Activated T-helper 1 cell treated with anti-CD3 and anti-CD28 coated beads, Interleukin-12 subunit alpha, Interleukin-12 subunit beta, Interleukin-2, Interleukin-4 antibody, amounts not matched to agents 30 ng/mL and 10 ng/mL and 1 ng/mL, durations not matched to agents 14 hours and 24 hours and 36 hours (primary cell): ENCODE measurements at regions not wholly inside any gene's neighbourhood (a gene's known extent, or its start where the extent isn't known, plus 50 kb on each side); places are given as distances from the start of the nearest gene placed in this dataset.

Experiments
- DNase-seq: peaks from one replicate; pipeline ENCODE4 v3.0.0; 2021; ENCODE audit warnings: low spot score
- H3K27ac Mint-ChIP-seq: one replicate; pipeline ENCODE4 v1.8.0; 2021; ENCODE audit warnings: mild to moderate bottlenecking, mixed read lengths
- H3K27me3 Mint-ChIP-seq: one replicate; pipeline ENCODE4 v1.8.0; 2022; ENCODE audit warnings: mild to moderate bottlenecking, moderate library complexity, mixed read lengths; ENCODE audit not compliant: insufficient read depth
- H3K36me3 Mint-ChIP-seq: one replicate; pipeline ENCODE4 v1.8.0; 2021; ENCODE audit warnings: low read depth, mixed read lengths
- H3K4me1 Mint-ChIP-seq: one replicate; pipeline ENCODE4 v1.8.0; 2021; ENCODE audit warnings: low read depth, mixed read lengths
- H3K4me3 Mint-ChIP-seq: one replicate; pipeline ENCODE4 v1.8.0; 2021; ENCODE audit warnings: mild to moderate bottlenecking, moderate library complexity, mixed read lengths
- H3K9me3 Mint-ChIP-seq: one replicate; pipeline ENCODE4 v1.8.0; 2021; ENCODE audit warnings: mixed read lengths
- intact Hi-C: fragments of 100-400 bp; cut with micrococcal nuclease; formaldehyde crosslinking; loops from one replicate; pipeline ENCODE4 v1.15.1; 2024

DNA sequence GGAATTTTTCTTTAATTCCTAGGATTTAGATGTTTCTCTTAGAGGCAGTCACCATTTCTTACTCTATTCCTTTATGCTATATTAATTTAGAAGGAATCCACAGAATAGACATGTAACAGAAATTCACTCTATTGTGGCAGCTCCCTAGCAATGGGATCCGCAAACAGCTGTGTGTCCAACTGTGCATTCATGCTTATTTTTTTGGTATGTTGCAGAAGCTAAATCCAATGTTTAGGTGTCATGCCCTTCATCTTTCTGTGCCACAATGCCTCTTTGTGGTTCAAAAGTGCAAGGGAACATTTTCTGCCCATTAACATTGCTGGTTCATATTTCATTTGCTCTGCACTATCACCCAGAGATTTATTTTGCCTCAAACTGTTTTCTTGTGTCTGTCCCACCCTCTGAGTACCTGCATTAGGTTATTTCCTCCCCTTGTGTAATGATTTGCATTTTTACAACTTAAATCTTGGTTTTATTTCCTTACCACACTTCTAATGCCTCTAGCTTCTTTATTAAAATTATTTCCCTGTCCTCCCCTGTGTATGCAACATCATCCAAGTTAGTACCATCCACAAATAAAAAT is 816.5 kb downstream of the EFNA5 start:
- H3K4me3 Mint-ChIP-seq, result no peak overlapping the region
- no peak for DNase-seq
- intact Hi-C loops, result no loop called here
- H3K36me3 Mint-ChIP-seq, result no peaks in the 10 kb centered on the region
- no peaks in the 10 kb centered on the region for H3K9me3 Mint-ChIP-seq
- H3K4me1 Mint-ChIP-seq, result no peaks in the 10 kb centered on the region
- H3K27me3 Mint-ChIP-seq, result no peaks in the 10 kb centered on the region
- no peak overlapping the region for H3K27ac Mint-ChIP-seq

- intact Hi-C loops, result no loop called here
- Mint-ChIP-seq H3K4me3 (no peak overlapping the region), H3K4me1 (no peaks in the 10 kb centered on the region), H3K27me3 (no peaks in the 10 kb centered on the region), H3K27ac (no peak overlapping the region), H3K36me3 (no peaks in the 10 kb centered on the region), H3K9me3 (no peaks in the 10 kb centered on the region)
- DNase-seq, result no peak
Measured at GRCh38 chr5:106853266-106853665, 817.5 kb downstream of the EFNA5 start.

DNA sequence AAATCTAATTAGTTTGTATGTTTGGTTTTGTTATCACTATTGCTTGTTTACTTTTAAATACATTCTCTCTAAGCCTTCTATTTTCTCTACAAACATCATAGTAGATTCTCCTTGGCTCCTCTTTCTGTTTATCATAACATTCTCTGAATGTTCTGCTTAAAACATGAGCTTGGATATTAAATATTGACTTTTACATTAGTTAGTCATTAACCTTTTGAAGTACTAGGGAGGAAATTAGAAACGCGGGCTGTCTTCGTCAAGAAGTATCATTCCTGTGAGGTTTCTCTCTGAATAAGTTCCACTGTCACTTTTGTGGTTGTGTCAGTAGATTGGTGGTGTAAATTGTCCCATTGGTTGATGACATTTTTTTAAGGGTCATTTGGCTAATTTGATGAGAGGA is 821.5 kb downstream of the EFNA5 start:
- no peaks in the 10 kb centered on the region for H3K9me3 Mint-ChIP-seq
- H3K36me3 Mint-ChIP-seq, result no peaks in the 10 kb centered on the region
- no peaks in the 10 kb centered on the region for H3K4me1 Mint-ChIP-seq
- no peak overlapping the region for H3K4me3 Mint-ChIP-seq
- no peak for DNase-seq
- H3K27ac Mint-ChIP-seq, result no peak overlapping the region
- no peaks in the 10 kb centered on the region for H3K27me3 Mint-ChIP-seq
- intact Hi-C loops, result no loop called here

GRCh38 chr5:106843812-106844416 is 826.8 kb downstream of the EFNA5 start:
- Mint-ChIP-seq H3K36me3 (no peaks in the 10 kb centered on the region), H3K27me3 (no peaks in the 10 kb centered on the region), H3K9me3 (peaks cover 5% of the 10 kb centered on the region), H3K4me1 (no peaks in the 10 kb centered on the region), H3K4me3 (no peak overlapping the region), H3K27ac (no peak overlapping the region)
- intact Hi-C loops, result no loop called here
- DNase-seq, result no peak

GRCh38 chr5:106833517-106833916 is 837.2 kb downstream of the EFNA5 start:
- Mint-ChIP-seq H3K4me1 (no peaks in the 10 kb centered on the region), H3K27ac (no peak overlapping the region), H3K9me3 (no peaks in the 10 kb centered on the region), H3K27me3 (no peaks in the 10 kb centered on the region), H3K36me3 (no peaks in the 10 kb centered on the region), H3K4me3 (no peak overlapping the region)
- no peak for DNase-seq
- intact Hi-C loops, result no loop called here

DNA sequence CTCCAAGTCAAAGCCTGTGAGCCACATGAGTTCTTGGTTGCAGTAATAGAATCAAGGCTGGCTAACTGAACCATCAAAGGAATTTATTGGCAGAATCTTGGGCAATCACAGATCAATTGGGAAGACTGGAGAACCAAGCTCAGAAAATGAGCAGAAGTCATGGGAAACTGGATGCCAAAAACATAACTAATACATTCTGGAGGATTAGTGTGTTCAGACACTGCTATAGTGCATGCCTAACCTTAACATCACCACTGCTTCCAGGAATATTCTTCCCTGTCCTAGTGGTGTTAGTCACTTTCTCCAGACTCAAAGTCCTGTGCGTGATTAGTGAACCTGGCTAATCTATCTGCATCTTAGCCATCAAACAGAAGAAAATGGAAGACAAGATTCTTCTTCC is 843.7 kb downstream of the EFNA5 start:
- no peaks in the 10 kb centered on the region for H3K4me1 Mint-ChIP-seq
- DNase-seq, result no peak
- no peaks in the 10 kb centered on the region for H3K36me3 Mint-ChIP-seq
- H3K27me3 Mint-ChIP-seq, result no peaks in the 10 kb centered on the region
- H3K4me3 Mint-ChIP-seq, result no peak overlapping the region
- intact Hi-C loops, result no loop called here
- no peaks in the 10 kb centered on the region for H3K9me3 Mint-ChIP-seq
- H3K27ac Mint-ChIP-seq, result no peak overlapping the region

- no peak overlapping the region for H3K27ac Mint-ChIP-seq
- no peaks in the 10 kb centered on the region for H3K36me3 Mint-ChIP-seq
- no peak for DNase-seq
- H3K9me3 Mint-ChIP-seq, result no peaks in the 10 kb centered on the region
- intact Hi-C loops, result no loop called here
- H3K4me1 Mint-ChIP-seq, result no peaks in the 10 kb centered on the region
- no peak overlapping the region for H3K4me3 Mint-ChIP-seq
- H3K27me3 Mint-ChIP-seq, result no peaks in the 10 kb centered on the region
Measured at GRCh38 chr5:106825374-106825773, 845.4 kb downstream of the EFNA5 start.

DNA sequence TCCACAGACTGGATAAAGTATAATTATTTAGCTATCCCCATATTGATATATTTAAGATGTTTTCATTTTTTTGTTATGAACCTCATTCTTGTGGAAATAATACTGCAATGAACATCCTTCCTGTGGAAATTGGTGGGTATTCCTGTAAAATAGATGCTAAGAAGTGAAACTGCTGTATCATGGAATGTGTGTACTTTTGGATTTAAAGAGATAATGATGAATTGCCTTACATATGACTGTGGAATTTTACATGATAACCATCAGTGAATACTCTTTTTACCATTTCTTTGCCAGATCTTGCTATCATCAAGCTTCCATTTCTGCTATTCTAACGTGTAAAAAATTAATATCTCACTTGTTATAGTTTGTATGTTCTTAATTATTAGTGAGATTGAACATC is 847.9 kb downstream of the EFNA5 start:
- no peaks in the 10 kb centered on the region for H3K4me1 Mint-ChIP-seq
- intact Hi-C loops, result no loop called here
- no peaks in the 10 kb centered on the region for H3K36me3 Mint-ChIP-seq
- no peak overlapping the region for H3K4me3 Mint-ChIP-seq
- no peak for DNase-seq
- H3K9me3 Mint-ChIP-seq, result no peaks in the 10 kb centered on the region
- H3K27ac Mint-ChIP-seq, result no peak overlapping the region
- no peaks in the 10 kb centered on the region for H3K27me3 Mint-ChIP-seq

DNA sequence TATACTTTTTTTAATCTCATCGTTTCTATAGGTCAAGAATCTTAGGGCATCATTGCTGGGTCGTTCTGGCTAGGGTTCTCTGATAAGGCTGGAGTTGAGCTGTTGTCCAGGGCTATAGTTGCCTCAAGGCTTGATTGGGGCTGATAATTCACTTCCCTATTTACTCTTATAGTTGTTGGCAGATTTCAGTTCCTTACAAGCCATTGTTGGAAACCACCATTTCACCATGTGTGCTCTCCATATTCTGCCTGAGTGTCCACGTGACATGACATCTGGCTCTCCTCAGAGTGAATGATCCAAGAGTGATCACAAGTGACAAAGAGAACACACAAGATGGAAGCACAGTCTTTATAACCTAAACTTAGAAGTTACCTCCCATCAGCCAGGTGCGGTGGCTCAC is 852.2 kb downstream of the EFNA5 start:
- Mint-ChIP-seq H3K36me3 (no peaks in the 10 kb centered on the region), H3K9me3 (no peaks in the 10 kb centered on the region), H3K4me1 (no peaks in the 10 kb centered on the region), H3K27me3 (no peaks in the 10 kb centered on the region), H3K27ac (no peak overlapping the region), H3K4me3 (no peak overlapping the region)
- intact Hi-C loops, result no loop called here
- no peak for DNase-seq

- intact Hi-C loops, result no loop called here
- Mint-ChIP-seq H3K4me3 (no peak overlapping the region), H3K27me3 (no peaks in the 10 kb centered on the region), H3K4me1 (no peaks in the 10 kb centered on the region), H3K27ac (no peak overlapping the region), H3K36me3 (no peaks in the 10 kb centered on the region), H3K9me3 (no peaks in the 10 kb centered on the region)
- DNase-seq, result no peak
Measured at GRCh38 chr5:106814961-106815360, 855.8 kb downstream of the EFNA5 start.

GRCh38 chr5:106801554-106801953 is 869.2 kb downstream of the EFNA5 start:
- Mint-ChIP-seq H3K27me3 (no peaks in the 10 kb centered on the region), H3K4me3 (no peak overlapping the region), H3K4me1 (no peaks in the 10 kb centered on the region), H3K36me3 (no peaks in the 10 kb centered on the region), H3K9me3 (peaks cover 2% of the 10 kb centered on the region), H3K27ac (no peak overlapping the region)
- intact Hi-C loops, result no loop called here
- no peak for DNase-seq

- Mint-ChIP-seq H3K4me1 (no peaks in the 10 kb centered on the region), H3K9me3 (peaks cover 8% of the 10 kb centered on the region), H3K27me3 (no peaks in the 10 kb centered on the region), H3K27ac (no peak overlapping the region), H3K4me3 (no peak overlapping the region), H3K36me3 (no peaks in the 10 kb centered on the region)
- intact Hi-C loops, result no loop called here
- no peak for DNase-seq
Measured at GRCh38 chr5:106797996-106798395, 872.7 kb downstream of the EFNA5 start.

DNA sequence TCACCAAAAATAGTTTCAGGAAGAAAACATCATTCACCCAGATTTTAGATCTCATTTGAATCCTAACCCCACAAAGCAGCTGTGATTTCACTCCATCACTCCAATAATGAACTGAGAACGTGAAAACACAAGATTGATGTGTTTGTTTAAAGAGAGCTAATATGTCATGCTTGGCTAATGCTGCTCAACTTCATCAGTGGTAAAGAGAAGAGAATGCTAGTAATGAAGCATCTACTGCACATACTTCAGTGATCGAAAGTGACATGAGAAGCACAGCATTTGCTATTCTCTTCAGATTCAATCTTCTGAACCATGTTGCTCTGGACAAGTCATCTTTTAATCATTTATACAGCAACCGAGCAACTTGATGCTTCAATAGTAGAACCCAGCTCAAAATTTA is 874.7 kb downstream of the EFNA5 start:
- intact Hi-C loops, result no loop called here
- H3K27ac Mint-ChIP-seq, result no peak overlapping the region
- DNase-seq, result no peak
- no peaks in the 10 kb centered on the region for H3K4me1 Mint-ChIP-seq
- no peaks in the 10 kb centered on the region for H3K27me3 Mint-ChIP-seq
- H3K36me3 Mint-ChIP-seq, result no peaks in the 10 kb centered on the region
- peaks cover 8% of the 10 kb centered on the region for H3K9me3 Mint-ChIP-seq
- no peak overlapping the region for H3K4me3 Mint-ChIP-seq

GRCh38 chr5:106784846-106785245 is 885.9 kb downstream of the EFNA5 start:
- H3K9me3 Mint-ChIP-seq, result peaks cover 5% of the 10 kb centered on the region
- H3K4me1 Mint-ChIP-seq, result no peaks in the 10 kb centered on the region
- no peaks in the 10 kb centered on the region for H3K27me3 Mint-ChIP-seq
- no peak for DNase-seq
- intact Hi-C loops, result no loop called here
- no peak overlapping the region for H3K4me3 Mint-ChIP-seq
- H3K36me3 Mint-ChIP-seq, result no peaks in the 10 kb centered on the region
- H3K27ac Mint-ChIP-seq, result no peak overlapping the region
